Osteoblast (primary cell): ENCODE measurements at regions not wholly inside any gene's neighbourhood (a gene's known extent, or its start where the extent isn't known, plus 50 kb on each side); places are given as distances from the start of the nearest gene placed in this dataset.

Source experiments
- DNase-seq: peaks from one replicate; pipeline ENCODE4 v3.0.0; 2011; ENCODE audit warnings: low spot score, mixed read lengths; ENCODE audit not compliant: insufficient read length; ENCODE audit errors: missing footprints
- H2AFZ ChIP-seq: 2 replicates; pipeline ENCODE4 v1.6.0; 2011; ENCODE audit warnings: mild to moderate bottlenecking, low read length
- H3K27ac ChIP-seq: 2 replicates; pipeline ENCODE4 v1.5.1; 2011; ENCODE audit warnings: mild to moderate bottlenecking, low read depth, low read length, moderate library complexity
- H3K27me3 ChIP-seq: 2 replicates; pipeline ENCODE4 v1.6.0; 2012; ENCODE audit warnings: mild to moderate bottlenecking, control low read depth, inconsistent platforms, low read length, moderate library complexity; ENCODE audit not compliant: insufficient read depth
- H3K36me3 ChIP-seq: 2 replicates; pipeline ENCODE4 v1.5.1; 2011; ENCODE audit warnings: mild to moderate bottlenecking, low read length, control low read depth, moderate library complexity; ENCODE audit not compliant: insufficient read depth
- H3K4me1 ChIP-seq: 2 replicates; pipeline ENCODE4 v1.5.1; 2011; ENCODE audit warnings: mild to moderate bottlenecking, low read length, control low read depth, moderate library complexity; ENCODE audit not compliant: insufficient read depth
- H3K4me2 ChIP-seq: 2 replicates; pipeline ENCODE4 v1.6.0; 2011; ENCODE audit warnings: mild to moderate bottlenecking, low read length; ENCODE audit not compliant: insufficient read depth
- H3K4me3 ChIP-seq: fragments of 200-600 bp; sonication (generic); 3 replicates; pipeline ENCODE4 v1.5.1; 2012; ENCODE audit warnings: mild to moderate bottlenecking, low read length, inconsistent platforms; ENCODE audit not compliant: insufficient read depth
- H3K79me2 ChIP-seq: 2 replicates; pipeline ENCODE4 v1.6.0; 2012; ENCODE audit warnings: mild to moderate bottlenecking, low read length, control low read depth, inconsistent platforms; ENCODE audit not compliant: insufficient read depth
- H3K9me3 ChIP-seq: 2 replicates; pipeline ENCODE4 v1.5.1; 2011; ENCODE audit warnings: low read depth, low read length, control low read depth
- H4K20me1 ChIP-seq: 2 replicates; pipeline ENCODE4 v1.6.0; 2012; ENCODE audit warnings: mild to moderate bottlenecking, low read length, control low read depth; ENCODE audit not compliant: insufficient read depth
- TF ChIP-seq, protein P1 (sequence below): IDR thresholded peaks from 2 replicates; pipeline ENCODE4 v1.5.1; 2011; ENCODE audit warnings: mild to moderate bottlenecking, low read depth, low read length, moderate library complexity; ENCODE audit errors: extremely low read depth

GRCh38 chr2:146666340-146666739 is 1178.5 kb upstream of the ACVR2A start:
- DNase-seq, result no peak
- Histone ChIP-seq H2AFZ (no peak overlapping the region), H4K20me1 (no peaks in the 10 kb centered on the region), H3K4me1 (no peaks in the 10 kb centered on the region), H3K4me2 (no peak overlapping the region), H3K36me3 (no peaks in the 10 kb centered on the region), H3K4me3 (no peak overlapping the region), H3K9me3 (no peaks in the 10 kb centered on the region), H3K79me2 (no peaks in the 10 kb centered on the region), H3K27me3 (no peaks in the 10 kb centered on the region), H3K27ac (no peak overlapping the region)
- TF ChIP-seq, protein P1, sequence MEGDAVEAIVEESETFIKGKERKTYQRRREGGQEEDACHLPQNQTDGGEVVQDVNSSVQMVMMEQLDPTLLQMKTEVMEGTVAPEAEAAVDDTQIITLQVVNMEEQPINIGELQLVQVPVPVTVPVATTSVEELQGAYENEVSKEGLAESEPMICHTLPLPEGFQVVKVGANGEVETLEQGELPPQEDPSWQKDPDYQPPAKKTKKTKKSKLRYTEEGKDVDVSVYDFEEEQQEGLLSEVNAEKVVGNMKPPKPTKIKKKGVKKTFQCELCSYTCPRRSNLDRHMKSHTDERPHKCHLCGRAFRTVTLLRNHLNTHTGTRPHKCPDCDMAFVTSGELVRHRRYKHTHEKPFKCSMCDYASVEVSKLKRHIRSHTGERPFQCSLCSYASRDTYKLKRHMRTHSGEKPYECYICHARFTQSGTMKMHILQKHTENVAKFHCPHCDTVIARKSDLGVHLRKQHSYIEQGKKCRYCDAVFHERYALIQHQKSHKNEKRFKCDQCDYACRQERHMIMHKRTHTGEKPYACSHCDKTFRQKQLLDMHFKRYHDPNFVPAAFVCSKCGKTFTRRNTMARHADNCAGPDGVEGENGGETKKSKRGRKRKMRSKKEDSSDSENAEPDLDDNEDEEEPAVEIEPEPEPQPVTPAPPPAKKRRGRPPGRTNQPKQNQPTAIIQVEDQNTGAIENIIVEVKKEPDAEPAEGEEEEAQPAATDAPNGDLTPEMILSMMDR, result no peak

- Histone ChIP-seq H4K20me1 (no peaks in the 10 kb centered on the region), H2AFZ (no peak overlapping the region), H3K9me3 (no peaks in the 10 kb centered on the region), H3K36me3 (no peaks in the 10 kb centered on the region), H3K4me1 (no peaks in the 10 kb centered on the region), H3K27me3 (no peaks in the 10 kb centered on the region), H3K79me2 (no peaks in the 10 kb centered on the region), H3K4me2 (no peak overlapping the region), H3K27ac (no peak overlapping the region), H3K4me3 (no peak overlapping the region)
- TF ChIP-seq, protein P1, result no peak
- DNase-seq, result no peak
Observed at GRCh38 chr2:146665800-146666199, 1179.0 kb upstream of the ACVR2A start.

DNA sequence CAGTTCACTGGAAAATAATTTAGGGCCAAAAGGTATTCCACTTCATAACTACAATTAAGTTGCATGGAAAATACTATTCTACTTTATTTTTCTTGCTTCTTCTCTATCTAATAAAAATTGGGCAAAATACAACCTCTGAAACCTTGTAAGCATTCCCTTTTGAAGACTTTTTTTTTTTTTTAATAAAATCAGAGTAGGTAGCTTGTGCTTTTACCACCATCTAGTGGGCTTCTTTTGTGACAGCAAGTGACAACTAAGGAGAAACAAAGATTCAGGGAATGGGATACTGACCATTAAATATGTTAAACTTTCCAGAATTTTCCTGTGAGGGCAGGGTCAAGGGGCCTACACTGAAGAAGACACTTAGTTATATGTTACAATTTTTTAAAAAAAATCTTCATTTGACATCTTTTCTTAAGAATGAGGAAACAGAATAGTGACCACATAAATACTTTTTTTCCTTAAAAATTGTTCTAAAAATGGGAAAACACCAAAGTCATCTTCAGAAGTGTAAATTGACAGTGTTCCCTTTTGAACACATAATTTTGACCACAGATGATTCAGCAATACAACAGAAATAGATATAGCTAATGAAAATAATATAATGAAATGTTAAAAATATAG is 1183.2 kb upstream of the ACVR2A start:
- no peaks in the 10 kb centered on the region for H3K9me3 ChIP-seq
- H3K4me3 ChIP-seq, result no peak overlapping the region
- no peaks in the 10 kb centered on the region for H3K79me2 ChIP-seq
- no peak overlapping the region for H3K27ac ChIP-seq
- H3K4me2 ChIP-seq, result no peak overlapping the region
- H3K36me3 ChIP-seq, result no peaks in the 10 kb centered on the region
- no peak for DNase-seq
- H4K20me1 ChIP-seq, result no peaks in the 10 kb centered on the region
- H3K27me3 ChIP-seq, result no peaks in the 10 kb centered on the region
- TF ChIP-seq, protein P1, result peak; percentile 71
- H2AFZ ChIP-seq, result no peak overlapping the region
- no peaks in the 10 kb centered on the region for H3K4me1 ChIP-seq

GRCh38 chr2:146659976-146660375 is 1184.9 kb upstream of the ACVR2A start:
- H3K4me1 ChIP-seq, result no peaks in the 10 kb centered on the region
- H3K36me3 ChIP-seq, result no peaks in the 10 kb centered on the region
- H2AFZ ChIP-seq, result peak overlapping the region; percentile 37
- no peaks in the 10 kb centered on the region for H3K79me2 ChIP-seq
- no peak for DNase-seq
- H3K9me3 ChIP-seq, result no peaks in the 10 kb centered on the region
- TF ChIP-seq, protein P1, result no peak
- H4K20me1 ChIP-seq, result no peaks in the 10 kb centered on the region
- H3K4me3 ChIP-seq, result no peak overlapping the region
- no peak overlapping the region for H3K27ac ChIP-seq
- no peak overlapping the region for H3K4me2 ChIP-seq
- no peaks in the 10 kb centered on the region for H3K27me3 ChIP-seq
